Dermis microvascular lymphatic vessel endothelial cell (primary cell): ENCODE measurements at regions not wholly inside any gene's neighbourhood (a gene's known extent, or its start where the extent isn't known, plus 50 kb on each side); places are given as distances from the start of the nearest gene placed in this dataset.

Experiments used
- DNase-seq, 2 donors: peaks; one replicate each; pipeline versions ENCODE4 v3.0.0 to v3.0.0-alpha.2; 2010; ENCODE audit warnings: low read depth in 2 of 2

DNA sequence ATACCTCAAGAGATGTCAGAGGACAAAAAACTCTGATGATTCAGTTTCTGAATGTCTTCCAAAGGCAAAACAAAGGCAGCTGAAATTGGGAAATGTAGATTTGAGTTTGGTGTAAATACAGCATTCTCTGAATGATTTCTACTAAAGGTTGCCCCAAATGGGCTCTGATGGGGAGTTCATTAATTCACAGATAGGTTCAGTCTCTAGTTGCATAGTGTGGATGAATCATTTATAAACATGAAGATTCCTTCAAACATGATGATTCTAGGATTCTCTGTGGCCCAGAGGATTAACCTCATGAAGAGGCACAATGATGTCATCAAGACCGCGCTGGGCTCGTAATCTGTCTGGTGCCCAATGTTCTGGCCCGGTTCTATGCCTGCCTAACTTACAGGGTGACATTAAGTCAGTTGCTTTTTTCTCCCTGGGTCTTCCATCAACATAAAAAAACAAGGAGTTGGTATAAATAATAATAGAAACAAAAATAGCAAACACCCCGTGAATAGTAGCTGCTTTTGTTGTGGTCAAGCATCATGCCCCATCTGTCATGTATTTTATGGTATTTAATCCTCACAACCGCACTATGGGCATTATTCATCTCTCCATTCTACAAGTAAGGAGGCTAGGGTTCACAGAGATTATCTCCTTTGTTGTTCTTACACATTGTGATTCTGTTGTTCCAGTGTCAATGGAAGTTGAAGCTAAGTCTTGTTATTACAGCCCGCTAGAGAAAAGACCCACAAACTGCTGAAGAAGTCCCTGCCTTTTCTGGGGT is 509.6 kb upstream of the USP24 start:
- DNase-seq, result no peak

GRCh38 chr1:55723001-55723400 is 507.8 kb upstream of the USP24 start:
- DNase-seq, result no peak

DNA sequence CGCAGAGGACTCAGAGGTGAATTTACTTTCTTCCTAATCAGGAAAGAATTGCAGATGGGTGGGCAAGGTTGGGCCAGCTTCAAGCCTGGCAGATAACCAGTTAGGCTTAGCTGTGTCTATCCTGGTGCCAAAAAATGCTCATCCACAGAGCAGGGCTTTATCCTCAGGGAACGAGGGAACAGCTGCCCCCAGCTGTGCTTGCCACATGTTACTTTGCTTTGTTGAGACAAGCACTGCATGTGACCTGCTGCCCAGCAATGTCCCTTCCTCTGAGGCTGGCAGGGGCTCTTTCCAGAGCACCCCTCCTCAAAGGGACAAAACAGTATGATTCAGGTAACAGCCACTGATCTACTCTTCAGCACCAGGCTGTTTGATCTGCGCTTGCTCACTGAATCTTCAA is 505.1 kb upstream of the USP24 start:
- no peak for DNase-seq

DNA sequence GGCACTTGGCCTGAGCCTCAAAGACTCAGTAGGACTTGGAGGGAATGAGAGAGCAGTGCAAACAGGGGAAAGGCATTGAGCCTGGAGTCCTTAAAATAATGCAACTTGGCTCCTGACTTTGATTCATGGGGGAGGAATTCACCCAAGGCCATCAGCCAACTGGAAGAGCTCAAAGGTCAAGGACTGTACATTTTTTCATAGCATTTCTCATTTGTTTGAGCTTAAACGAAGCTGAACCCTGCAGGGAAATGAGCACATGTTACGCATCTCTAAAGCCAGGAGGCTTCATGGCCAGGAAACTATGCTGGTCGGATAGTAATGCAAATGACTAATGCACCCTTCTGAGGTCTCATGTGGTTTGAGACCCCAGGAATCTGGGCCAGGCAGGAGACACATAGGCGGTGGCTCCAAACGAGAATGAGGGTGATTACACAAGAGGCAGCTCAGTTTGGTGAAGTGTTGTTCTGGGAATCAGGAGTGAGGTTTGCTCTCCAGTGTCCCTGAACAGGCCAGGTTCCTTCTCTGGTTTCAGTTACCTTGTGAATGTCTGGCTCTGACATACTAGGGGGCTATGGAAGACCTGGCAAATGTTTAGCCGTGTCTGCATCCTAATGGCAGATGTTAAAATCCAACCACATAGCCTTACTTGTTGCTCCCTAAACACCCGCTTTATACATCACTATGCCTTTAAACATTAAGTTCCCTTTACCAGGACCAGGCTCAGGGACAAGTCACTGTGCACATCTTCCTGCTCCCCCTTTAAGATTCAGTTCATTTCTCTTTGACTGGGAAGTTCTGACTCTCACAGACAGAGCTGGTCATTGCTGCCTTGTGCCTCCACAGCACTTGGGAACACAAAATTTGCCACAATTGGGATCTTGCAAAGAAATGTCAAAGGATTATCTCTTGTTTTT is 503.9 kb upstream of the USP24 start:
- DNase-seq, result peak in 1 of 2 donors; percentile 5

DNA sequence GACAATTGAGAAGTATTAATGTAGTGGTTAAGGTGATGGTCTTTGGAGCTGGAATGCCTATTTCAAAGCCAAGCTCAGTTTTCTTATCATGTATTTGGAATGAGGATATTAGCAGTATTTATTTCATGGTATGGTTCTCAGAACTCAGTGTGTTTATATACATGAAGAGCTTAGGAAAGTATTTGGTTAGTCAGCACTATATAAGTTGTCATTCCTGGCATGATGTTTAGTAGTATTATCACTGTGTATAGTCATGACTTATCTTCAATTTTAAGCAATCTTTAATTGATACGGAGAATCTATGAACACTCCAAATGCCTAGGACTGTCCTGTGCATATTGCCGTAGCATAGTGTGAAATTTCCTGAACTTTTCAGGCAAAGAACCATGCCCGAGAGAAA is 501.9 kb upstream of the USP24 start:
- DNase-seq, result no peak

DNA sequence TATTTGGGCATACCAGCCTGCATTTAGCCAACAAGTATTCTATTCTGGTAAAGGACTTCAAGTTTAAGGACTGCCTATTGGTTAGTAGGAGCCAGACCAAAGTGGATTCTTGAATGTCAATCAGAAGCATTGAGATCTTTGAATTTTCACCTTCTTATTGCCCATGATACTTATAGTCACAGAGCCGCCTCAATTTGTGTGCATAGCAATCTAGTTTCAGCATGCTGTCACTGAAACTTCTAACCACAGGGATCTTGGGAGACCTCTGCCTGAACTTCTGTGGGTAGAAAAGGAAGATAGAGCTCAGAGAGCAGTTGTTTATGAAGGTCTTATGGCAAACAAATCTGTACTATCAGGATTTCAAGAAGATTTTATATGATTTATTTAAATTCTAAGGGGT is 501.4 kb upstream of the USP24 start:
- no peak for DNase-seq

GRCh38 chr1:55716151-55716550 is 501.0 kb upstream of the USP24 start:
- no peak for DNase-seq

GRCh38 chr1:55714230-55714629 is 499.1 kb upstream of the USP24 start:
- no peak for DNase-seq

DNA sequence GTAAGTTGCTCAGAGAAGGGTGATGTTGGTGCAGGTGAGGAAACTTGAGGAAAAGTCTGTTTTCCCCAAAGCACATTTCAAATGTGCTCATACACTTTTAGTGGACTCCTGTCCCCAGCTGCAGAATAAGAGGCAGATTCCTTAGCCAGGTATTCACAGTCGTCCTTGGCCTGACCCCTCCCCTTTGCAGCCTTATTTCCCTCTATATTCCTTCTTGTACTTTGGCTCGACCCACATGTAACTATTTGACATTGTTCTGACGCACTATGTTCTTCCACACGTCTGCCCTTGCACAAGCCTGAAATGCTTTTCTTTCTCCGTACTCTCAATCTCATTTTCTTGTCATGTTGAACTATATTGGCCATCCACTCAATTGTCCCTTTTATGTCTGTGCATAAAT is 498.4 kb upstream of the USP24 start:
- no peak for DNase-seq

DNA sequence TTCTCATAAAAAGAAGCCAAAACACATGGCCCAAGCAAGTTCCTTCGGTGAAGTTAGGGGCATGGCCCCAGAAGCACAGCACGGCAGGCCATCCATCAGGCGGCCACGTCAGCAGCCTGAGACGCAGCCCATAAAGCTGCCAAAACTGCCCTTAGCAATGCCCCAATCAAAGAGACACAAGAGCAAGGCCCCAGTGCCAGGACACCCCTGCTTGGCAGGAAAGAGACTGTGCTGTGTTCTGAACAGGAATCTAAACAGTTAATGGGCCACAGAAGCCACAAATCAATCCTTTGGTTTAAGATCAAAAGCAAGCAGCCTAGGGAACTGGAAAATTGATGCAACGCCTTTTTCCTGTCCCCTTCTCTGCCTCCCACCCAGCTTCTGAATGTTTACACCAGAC is 497.0 kb upstream of the USP24 start:
- DNase-seq, result no peak

GRCh38 chr1:55708781-55709180 is 493.6 kb upstream of the USP24 start:
- no peak for DNase-seq

DNA sequence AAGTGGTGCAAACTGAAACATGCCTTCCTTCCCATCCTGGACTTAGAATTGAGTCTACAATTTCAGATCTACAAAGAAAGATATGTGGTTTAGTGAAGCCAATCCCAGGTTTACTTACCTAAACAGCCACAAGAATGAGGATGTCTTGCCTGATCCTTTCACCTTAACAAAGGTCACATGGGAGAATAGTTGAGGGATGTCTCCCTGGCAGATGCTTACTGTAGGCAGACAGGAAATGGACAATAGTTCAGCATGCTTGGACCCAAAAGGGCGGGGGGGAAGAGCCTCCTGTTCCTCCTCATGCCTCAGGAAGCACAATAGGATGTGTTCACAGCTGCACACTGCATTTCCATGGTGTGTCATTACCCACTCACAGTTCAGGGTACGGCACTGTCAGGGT is 492.7 kb upstream of the USP24 start:
- DNase-seq, result no peak

GRCh38 chr1:55707196-55707595 is 492.0 kb upstream of the USP24 start:
- no peak for DNase-seq

DNA sequence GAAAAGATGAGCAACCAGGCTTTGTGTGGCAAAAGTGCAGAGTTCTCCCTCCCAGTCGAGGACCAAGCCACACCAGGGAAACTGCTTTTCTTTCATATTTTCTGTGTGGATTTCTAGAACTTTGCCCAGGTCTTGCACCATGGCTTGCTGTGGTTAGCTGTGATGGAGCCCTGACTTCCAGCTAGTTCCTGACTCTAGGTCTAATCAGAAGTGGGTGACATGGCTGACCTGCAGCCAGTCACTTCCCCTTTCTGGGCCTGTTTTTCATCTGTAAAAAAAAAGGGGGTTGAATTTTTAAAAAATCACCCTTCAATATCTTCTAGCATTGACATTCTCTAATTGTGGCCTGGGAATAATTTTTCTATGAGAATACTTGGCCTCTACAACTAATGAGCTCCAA is 491.2 kb upstream of the USP24 start:
- no peak for DNase-seq

GRCh38 chr1:55703726-55704363 is 488.7 kb upstream of the USP24 start:
- DNase-seq, result no peak

DNA sequence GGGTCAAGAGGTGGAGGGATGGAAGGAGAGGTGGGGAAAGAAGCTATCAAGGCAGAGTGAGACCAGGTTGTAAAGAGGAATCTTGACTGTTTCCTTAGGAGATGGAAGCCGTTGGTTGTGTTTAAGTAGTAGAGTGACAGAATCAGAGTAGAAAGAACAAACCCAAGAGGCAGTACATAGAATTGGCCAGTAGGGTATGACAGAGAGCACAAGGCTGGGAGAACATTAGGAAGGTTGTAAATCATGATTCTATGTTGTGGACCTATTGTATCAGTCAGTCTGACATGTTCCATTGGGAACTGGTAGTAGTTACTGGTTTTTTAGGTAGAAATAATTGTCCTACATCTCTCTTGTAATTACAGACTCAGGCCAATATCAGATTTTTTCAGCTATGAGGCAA is 486.9 kb upstream of the USP24 start:
- DNase-seq, result peak; percentile 24 to 59

GRCh38 chr1:55700359-55701130 is 485.4 kb upstream of the USP24 start:
- DNase-seq, result no peak

DNA sequence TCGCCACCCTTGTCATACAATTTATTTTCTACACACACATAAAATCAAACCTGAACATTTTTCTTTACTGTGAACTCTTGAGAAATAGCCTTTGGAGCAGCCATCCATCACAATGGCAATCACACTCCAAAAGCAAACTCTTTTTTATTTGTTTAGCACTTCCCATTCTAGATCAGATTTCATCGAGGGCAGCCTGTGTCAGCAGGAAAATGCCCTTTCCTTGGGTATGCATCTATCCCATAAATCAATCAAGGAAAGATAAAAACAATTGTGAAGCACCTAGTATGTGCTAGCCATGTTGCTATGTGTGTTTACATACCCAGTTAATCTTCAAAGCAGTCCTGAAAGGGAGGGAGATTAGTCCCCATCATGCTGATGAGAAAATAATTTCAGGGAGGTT is 484.1 kb upstream of the USP24 start:
- peak in 1 of 2 donors; percentile 7 for DNase-seq

DNA sequence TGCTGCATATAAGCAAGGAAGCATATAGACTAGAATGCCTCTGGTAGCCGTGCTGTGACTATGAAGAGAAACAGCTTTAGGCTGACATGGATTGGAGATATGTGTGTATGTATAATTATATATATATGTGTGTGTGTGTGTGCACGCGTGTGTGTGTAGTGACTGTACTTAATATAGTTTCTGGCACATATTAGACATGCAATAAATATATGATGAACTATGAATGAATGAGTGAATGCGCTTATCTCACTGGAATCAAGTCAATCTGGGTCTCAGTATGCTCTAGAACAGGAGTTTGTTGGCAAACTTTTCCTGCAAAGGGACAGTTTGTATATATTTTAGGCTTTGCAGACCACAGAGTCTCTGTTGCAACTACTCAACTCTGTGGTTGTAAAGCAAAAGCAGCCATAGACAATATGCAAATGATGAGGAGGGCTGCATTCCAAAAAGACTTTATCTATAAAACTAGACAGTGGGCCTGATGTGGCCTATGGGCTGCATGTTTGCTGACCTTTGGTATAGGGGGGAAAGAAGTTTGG is 482.9 kb upstream of the USP24 start:
- no peak for DNase-seq

GRCh38 chr1:55696891-55697290 is 481.7 kb upstream of the USP24 start:
- no peak for DNase-seq

DNA sequence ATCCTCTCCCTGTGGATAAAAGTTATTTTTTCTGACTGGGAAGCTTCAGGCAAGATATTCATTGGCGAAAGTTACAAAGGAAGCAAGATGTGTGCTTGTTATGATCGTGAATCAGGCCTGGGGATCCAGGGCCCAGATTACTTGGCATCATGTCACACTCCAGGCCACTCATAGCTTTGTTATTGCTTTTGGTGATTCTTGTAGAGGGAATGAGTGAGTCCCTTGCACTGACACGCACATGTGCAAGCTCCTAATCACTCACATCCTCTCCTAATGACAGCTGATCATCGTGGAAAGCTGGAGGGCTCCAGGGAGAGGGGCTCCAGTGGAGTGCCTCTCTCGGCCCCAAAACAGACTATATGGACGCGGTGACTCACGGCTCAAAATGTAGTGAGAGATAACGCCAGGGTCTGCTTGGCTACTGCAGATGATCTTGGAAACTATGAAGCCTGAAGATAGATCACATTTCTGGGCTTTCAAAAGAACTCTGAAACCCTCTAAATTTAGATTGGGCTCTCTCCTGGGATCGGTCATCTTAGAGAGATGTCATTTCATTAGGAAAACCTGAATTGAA is 481.1 kb upstream of the USP24 start:
- DNase-seq, result peak in 1 of 2 donors; percentile 43
